ENCODE measurements at regions not wholly inside any gene's neighbourhood (a gene's known extent, or its start where the extent isn't known, plus 50 kb on each side); places are given as distances from the start of the nearest gene placed in this dataset.

- TF ChIP-seq, protein P1, sequence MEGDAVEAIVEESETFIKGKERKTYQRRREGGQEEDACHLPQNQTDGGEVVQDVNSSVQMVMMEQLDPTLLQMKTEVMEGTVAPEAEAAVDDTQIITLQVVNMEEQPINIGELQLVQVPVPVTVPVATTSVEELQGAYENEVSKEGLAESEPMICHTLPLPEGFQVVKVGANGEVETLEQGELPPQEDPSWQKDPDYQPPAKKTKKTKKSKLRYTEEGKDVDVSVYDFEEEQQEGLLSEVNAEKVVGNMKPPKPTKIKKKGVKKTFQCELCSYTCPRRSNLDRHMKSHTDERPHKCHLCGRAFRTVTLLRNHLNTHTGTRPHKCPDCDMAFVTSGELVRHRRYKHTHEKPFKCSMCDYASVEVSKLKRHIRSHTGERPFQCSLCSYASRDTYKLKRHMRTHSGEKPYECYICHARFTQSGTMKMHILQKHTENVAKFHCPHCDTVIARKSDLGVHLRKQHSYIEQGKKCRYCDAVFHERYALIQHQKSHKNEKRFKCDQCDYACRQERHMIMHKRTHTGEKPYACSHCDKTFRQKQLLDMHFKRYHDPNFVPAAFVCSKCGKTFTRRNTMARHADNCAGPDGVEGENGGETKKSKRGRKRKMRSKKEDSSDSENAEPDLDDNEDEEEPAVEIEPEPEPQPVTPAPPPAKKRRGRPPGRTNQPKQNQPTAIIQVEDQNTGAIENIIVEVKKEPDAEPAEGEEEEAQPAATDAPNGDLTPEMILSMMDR (conservative IDR thresholded peaks at IDR 0.05; ENCODE audit: low read depth, low read length): no peak
- H3K4me3 ChIP-seq (ENCODE audit: low read length): no peak overlapping the region
- DNase-seq (ENCODE audit: low read depth): no peak
Measured at GRCh38 chr11:134753771-134754520, 341.9 kb upstream of the B3GAT1 start.

GRCh38 chr11:134752964-134753770 is 341.1 kb upstream of the B3GAT1 start:
- H3K4me3 ChIP-seq (ENCODE audit: low read length): no peak overlapping the region
- TF ChIP-seq, protein P1 (conservative IDR thresholded peaks at IDR 0.05; ENCODE audit: low read depth, low read length): no peak
- no peak for DNase-seq (ENCODE audit: low read depth)

DNA sequence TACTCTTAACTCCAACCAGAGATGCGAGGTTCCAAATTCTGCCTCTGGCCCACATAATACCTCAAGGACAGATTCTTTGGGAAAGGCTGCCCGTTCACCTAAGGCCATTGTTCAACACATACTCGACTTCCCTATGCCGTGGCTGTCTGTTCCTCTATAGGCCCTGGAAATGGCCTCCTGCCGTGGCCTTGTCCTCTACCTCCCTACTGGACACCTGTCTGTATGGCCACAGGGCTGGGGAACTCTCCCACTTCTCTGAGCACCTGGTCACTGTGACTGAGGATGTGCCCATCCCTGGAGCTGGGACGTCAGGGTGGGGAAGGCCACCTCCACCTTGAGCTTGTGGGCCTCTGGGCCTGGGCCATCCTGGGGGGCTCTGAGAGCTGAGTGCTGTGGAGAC is 340.5 kb upstream of the B3GAT1 start:
- TF ChIP-seq, protein P1 (conservative IDR thresholded peaks at IDR 0.05; ENCODE audit: low read depth, low read length): no peak
- no peak for DNase-seq (ENCODE audit: low read depth)
- no peak overlapping the region for H3K4me3 ChIP-seq (ENCODE audit: low read length)

- no peak overlapping the region for H3K4me3 ChIP-seq (ENCODE audit: low read length)
- TF ChIP-seq, protein P1 (conservative IDR thresholded peaks at IDR 0.05; ENCODE audit: low read depth, low read length): no peak
- DNase-seq (ENCODE audit: low read depth): no peak
Measured at GRCh38 chr11:134751766-134752165, 339.7 kb upstream of the B3GAT1 start.

DNA sequence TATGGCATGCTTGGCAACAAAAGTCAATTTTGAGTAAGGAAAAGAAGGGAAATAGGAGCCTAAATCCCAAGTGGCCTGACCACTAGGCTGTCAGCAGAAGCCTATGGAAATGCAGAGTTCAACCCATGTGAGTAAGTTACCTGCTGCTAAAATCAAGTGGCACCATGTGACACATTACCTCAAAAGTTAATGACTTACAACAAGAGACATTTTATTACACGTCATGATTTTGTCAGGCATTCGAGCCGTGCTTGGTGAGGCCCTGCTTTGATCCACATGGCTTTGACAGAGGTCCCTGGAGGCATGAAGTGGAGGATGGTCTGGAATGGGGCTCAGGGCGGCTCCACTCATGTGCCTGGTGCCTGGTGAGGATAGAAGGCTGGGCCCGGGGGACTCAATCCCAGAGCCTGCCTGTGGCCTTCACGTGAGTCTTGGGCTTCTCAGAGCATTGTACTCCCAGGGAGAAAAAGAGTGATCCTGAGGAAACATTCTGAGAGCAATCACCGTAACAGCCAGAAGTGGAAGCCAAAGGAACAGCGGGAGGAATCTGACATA is 339.1 kb upstream of the B3GAT1 start:
- DNase-seq (ENCODE audit: low read depth): no peak
- TF ChIP-seq, protein P1 (conservative IDR thresholded peaks at IDR 0.05; ENCODE audit: low read depth, low read length): no peak

GRCh38 chr11:134750619-134751018 is 338.6 kb upstream of the B3GAT1 start:
- TF ChIP-seq, protein P1 (conservative IDR thresholded peaks at IDR 0.05; ENCODE audit: low read depth, low read length): no peak
- DNase-seq (ENCODE audit: low read depth): no peak
- H3K4me3 ChIP-seq (ENCODE audit: low read length): no peak overlapping the region

More for the DNA sequence above, 339.1 kb upstream of the B3GAT1 start:
- H3K4me3 ChIP-seq (ENCODE audit: low read length): no peak overlapping the region
